ENCODE measurements at regions not wholly inside any gene's neighbourhood (a gene's known extent, or its start where the extent isn't known, plus 50 kb on each side); places are given as distances from the start of the nearest gene placed in this dataset.

DNA sequence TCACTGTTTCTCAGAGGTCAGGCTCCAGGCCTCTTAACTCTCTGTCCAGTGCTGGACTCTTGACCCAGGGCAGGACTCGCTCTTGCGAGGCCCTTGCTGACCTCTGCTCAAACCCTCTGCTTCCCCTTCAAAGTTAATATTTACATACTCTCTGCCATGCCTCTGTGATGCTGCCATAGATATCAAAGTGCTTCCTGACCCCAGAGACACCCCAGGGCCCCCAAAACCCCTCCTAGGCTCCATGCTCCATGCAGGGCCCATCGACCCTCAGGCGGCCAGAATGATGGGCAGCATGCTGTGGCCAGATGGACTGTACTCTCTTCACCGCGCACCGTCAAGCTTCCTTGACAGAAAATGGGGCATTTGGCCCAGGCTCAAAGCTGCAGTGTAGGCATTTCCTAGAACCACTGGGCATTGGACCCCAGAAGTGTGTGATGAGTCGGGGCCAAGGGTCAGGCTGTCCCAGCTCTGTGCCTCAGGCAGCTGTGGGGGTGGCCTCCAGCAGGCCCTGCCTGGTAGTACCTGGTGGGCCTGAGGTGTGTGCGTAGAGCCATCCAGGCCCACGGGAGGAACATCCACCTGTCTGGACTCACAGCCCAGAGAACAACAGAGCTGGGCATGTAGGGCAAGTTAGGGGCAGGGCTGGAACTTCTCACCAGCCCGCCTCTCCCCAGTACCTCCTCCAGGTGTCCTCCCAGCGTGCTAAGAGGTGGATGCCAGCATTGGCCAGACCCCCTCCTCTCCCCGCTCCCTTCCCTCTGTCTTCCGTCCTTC is 142.8 kb downstream of the VEGFA start:
- FAIRE-seq (peak; percentile 68), DNase-seq (ENCODE audit: low spot score) (peak; percentile 69), ATAC-seq (peak; percentile 58)
- TSS peak; percentile 56 for BruUV-seq (replicated peaks)
- Histone ChIP-seq H3K79me2 (ENCODE audit: insufficient read depth, low read length) (no peaks in the 10 kb centered on the region), H3K27ac (ENCODE audit: extremely low read length, insufficient read depth, low read length) (peak overlapping the region; percentile 85), H3K4me2 (ENCODE audit: low read depth, low read length) (peak overlapping the region; percentile 72), H3K9ac (ENCODE audit: insufficient read depth, low read depth, low read length) (peak overlapping the region; percentile 50), H3K9me3 (ENCODE audit: low read length) (no peaks in the 10 kb centered on the region), H3K4me1 (ENCODE audit: insufficient read depth, low read length) (peaks cover 93% of the 10 kb centered on the region), H2AFZ (ENCODE audit: low read length) (no peak overlapping the region), H3K4me3 (replicated peaks in 1 of 3; ENCODE audit: insufficient read depth in 1 of 3, low read depth in 2 of 3, low read length in 3 of 3) (peak overlapping the region in 1 of 3 experiments; percentile 51; a peak in 2 of 6 replicates), H3K36me3 (replicated peaks in 1 of 2; ENCODE audit: control insufficient read depth in 1 of 2, insufficient read depth in 2 of 2, low read length in 2 of 2) (no peaks in the 10 kb centered on the region), H3K27me3 (ENCODE audit: control insufficient read depth in 1 of 2, insufficient read depth in 2 of 2, low read length in 2 of 2) (no peaks in the 10 kb centered on the region), H4K20me1 (ENCODE audit: insufficient read depth, low read length) (no peaks in the 10 kb centered on the region)
- 27% methylated on average over 10 of the region's 14 CpGs for WGBS (ENCODE audit: low lambda C conversion rate)
- ChIA-PET POLR2A (interaction anchor here (0.6 to 6.8 kb wide), 8 partner anchors 11 to 284 kb away, joined by 3 to 133 read pairs (median 4); partner anchors contain the start of genes GTPBP2 and VEGFA), CTCF (ENCODE audit: low intra/inter-chr PET ratio, low total read pairs) (no interaction called here)
- intact Hi-C loops (cut with micrococcal nuclease; ENCODE audit: unreplicated experiment), result loop anchor here (2.0 to 5.0 kb wide), 2 partner anchors 14 to 40 kb away; no protein-coding TSS in a partner anchor
- in situ Hi-C loops (cut with HindIII; ENCODE audit: extremely low pct_ligation_motif_present, low pct_unique_long_range_greater_than_20kb), result no loop called here
- no peak for TF ChIP-seq RORA (CRISPR knock-in tag; IDR thresholded peaks at IDR 0.05)
- TF ChIP-seq, protein P1, sequence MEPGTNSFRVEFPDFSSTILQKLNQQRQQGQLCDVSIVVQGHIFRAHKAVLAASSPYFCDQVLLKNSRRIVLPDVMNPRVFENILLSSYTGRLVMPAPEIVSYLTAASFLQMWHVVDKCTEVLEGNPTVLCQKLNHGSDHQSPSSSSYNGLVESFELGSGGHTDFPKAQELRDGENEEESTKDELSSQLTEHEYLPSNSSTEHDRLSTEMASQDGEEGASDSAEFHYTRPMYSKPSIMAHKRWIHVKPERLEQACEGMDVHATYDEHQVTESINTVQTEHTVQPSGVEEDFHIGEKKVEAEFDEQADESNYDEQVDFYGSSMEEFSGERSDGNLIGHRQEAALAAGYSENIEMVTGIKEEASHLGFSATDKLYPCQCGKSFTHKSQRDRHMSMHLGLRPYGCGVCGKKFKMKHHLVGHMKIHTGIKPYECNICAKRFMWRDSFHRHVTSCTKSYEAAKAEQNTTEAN (CRISPR knock-in tag; conservative IDR thresholded peaks at IDR 0.05), result peak; percentile 64
- TF ChIP-seq, protein P2, sequence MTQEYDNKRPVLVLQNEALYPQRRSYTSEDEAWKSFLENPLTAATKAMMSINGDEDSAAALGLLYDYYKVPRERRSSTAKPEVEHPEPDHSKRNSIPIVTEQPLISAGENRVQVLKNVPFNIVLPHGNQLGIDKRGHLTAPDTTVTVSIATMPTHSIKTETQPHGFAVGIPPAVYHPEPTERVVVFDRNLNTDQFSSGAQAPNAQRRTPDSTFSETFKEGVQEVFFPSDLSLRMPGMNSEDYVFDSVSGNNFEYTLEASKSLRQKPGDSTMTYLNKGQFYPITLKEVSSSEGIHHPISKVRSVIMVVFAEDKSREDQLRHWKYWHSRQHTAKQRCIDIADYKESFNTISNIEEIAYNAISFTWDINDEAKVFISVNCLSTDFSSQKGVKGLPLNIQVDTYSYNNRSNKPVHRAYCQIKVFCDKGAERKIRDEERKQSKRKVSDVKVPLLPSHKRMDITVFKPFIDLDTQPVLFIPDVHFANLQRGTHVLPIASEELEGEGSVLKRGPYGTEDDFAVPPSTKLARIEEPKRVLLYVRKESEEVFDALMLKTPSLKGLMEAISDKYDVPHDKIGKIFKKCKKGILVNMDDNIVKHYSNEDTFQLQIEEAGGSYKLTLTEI (CRISPR knock-in tag; conservative IDR thresholded peaks at IDR 0.05), result no peak
- peak; percentile 14; the same call in 1 of the 2 replicates for TF ChIP-seq ZNF292 (CRISPR knock-in tag; IDR thresholded peaks at IDR 0.05; ENCODE audit: borderline replicate concordance, low read depth)
- TF ChIP-seq ZFP36L1 (CRISPR knock-in tag; IDR thresholded peaks at IDR 0.05), result peak; percentile 91; the same call in 1 of the 2 replicates
- TF ChIP-seq FOXA1 (IDR thresholded peaks at IDR 0.05), result no peak
- peak; percentile 76 for TF ChIP-seq FOXA1 (CRISPR knock-in tag; IDR thresholded peaks at IDR 0.05)
- 0 out of 2 replicates have a peak, but pooled peaks have one; percentile 14 for TF ChIP-seq NFKB2 (CRISPR knock-in tag; IDR thresholded peaks at IDR 0.05; ENCODE audit: borderline replicate concordance)
- TF ChIP-seq, protein P3, sequence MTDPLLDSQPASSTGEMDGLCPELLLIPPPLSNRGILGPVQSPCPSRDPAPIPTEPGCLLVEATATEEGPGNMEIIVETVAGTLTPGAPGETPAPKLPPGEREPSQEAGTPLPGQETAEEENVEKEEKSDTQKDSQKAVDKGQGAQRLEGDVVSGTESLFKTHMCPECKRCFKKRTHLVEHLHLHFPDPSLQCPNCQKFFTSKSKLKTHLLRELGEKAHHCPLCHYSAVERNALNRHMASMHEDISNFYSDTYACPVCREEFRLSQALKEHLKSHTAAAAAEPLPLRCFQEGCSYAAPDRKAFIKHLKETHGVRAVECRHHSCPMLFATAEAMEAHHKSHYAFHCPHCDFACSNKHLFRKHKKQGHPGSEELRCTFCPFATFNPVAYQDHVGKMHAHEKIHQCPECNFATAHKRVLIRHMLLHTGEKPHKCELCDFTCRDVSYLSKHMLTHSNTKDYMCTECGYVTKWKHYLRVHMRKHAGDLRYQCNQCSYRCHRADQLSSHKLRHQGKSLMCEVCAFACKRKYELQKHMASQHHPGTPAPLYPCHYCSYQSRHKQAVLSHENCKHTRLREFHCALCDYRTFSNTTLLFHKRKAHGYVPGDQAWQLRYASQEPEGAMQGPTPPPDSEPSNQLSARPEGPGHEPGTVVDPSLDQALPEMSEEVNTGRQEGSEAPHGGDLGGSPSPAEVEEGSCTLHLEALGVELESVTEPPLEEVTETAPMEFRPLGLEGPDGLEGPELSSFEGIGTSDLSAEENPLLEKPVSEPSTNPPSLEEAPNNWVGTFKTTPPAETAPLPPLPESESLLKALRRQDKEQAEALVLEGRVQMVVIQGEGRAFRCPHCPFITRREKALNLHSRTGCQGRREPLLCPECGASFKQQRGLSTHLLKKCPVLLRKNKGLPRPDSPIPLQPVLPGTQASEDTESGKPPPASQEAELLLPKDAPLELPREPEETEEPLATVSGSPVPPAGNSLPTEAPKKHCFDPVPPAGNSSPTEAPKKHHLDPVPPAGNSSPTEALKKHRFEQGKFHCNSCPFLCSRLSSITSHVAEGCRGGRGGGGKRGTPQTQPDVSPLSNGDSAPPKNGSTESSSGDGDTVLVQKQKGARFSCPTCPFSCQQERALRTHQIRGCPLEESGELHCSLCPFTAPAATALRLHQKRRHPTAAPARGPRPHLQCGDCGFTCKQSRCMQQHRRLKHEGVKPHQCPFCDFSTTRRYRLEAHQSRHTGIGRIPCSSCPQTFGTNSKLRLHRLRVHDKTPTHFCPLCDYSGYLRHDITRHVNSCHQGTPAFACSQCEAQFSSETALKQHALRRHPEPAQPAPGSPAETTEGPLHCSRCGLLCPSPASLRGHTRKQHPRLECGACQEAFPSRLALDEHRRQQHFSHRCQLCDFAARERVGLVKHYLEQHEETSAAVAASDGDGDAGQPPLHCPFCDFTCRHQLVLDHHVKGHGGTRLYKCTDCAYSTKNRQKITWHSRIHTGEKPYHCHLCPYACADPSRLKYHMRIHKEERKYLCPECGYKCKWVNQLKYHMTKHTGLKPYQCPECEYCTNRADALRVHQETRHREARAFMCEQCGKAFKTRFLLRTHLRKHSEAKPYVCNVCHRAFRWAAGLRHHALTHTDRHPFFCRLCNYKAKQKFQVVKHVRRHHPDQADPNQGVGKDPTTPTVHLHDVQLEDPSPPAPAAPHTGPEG (CRISPR knock-in tag; IDR thresholded peaks at IDR 0.05), result no peak
- TF ChIP-seq, protein P4, sequence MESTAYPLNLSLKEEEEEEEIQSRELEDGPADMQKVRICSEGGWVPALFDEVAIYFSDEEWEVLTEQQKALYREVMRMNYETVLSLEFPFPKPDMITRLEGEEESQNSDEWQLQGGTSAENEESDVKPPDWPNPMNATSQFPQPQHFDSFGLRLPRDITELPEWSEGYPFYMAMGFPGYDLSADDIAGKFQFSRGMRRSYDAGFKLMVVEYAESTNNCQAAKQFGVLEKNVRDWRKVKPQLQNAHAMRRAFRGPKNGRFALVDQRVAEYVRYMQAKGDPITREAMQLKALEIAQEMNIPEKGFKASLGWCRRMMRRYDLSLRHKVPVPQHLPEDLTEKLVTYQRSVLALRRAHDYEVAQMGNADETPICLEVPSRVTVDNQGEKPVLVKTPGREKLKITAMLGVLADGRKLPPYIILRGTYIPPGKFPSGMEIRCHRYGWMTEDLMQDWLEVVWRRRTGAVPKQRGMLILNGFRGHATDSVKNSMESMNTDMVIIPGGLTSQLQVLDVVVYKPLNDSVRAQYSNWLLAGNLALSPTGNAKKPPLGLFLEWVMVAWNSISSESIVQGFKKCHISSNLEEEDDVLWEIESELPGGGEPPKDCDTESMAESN (CRISPR knock-in tag; conservative IDR thresholded peaks at IDR 0.05), result peak; percentile 97
- TF ChIP-seq ZNF589 (CRISPR knock-in tag; conservative IDR thresholded peaks at IDR 0.05), result no peak
